Natural killer cell (primary cell): ENCODE measurements at regions not wholly inside any gene's neighbourhood (a gene's known extent, or its start where the extent isn't known, plus 50 kb on each side); places are given as distances from the start of the nearest gene placed in this dataset.
"Not testable (repeated sequence)": the region's sequence is repeated elsewhere in the genome, so short reads cannot be mapped to it uniquely, and the experiment has no call there.

ENCODE experiments used
- ATAC-seq, 3 donors: fragments of 150-1000 bp in 2 of 3; fragments of 200-7000 bp in 1 of 3; cut with Tn5 transposase; 1 replicate in 1 of 3; 2 replicates in 2 of 3; pipeline ENCODE4 v1.10.0; 2021; ENCODE audit warnings: mild to moderate bottlenecking in 2 of 3, moderate library complexity in 2 of 3
- DNase-seq, 2 donors: peaks; one replicate each; pipeline versions ENCODE4 v3.0.0 to v3.0.0-alpha.2; 2013 to 2021; ENCODE audit warnings: mixed read lengths in 1 of 2
- H3K27ac ChIP-seq: one replicate; pipeline ENCODE4 v1.5.1; 2013; ENCODE audit warnings: mild to moderate bottlenecking, low read length
- H3K27me3 ChIP-seq: one replicate; pipeline ENCODE4 v1.6.1; 2013; ENCODE audit warnings: low read length; ENCODE audit not compliant: control insufficient read depth, insufficient read depth
- H3K36me3 ChIP-seq: one replicate; pipeline ENCODE4 v1.6.1; 2013; ENCODE audit warnings: low read length; ENCODE audit not compliant: control insufficient read depth, insufficient read depth
- H3K4me1 ChIP-seq: one replicate; pipeline ENCODE4 v1.6.1; 2013; ENCODE audit warnings: low read length; ENCODE audit not compliant: control insufficient read depth, insufficient read depth
- H3K4me3 ChIP-seq: one replicate; pipeline ENCODE4 v1.5.1; 2013; ENCODE audit warnings: low read length
- H3K9me3 ChIP-seq: one replicate; pipeline ENCODE4 v1.6.1; 2013; ENCODE audit warnings: low read length; ENCODE audit not compliant: control insufficient read depth, insufficient read depth
- H3K27ac Mint-ChIP-seq, 2 donors: one replicate each; pipeline ENCODE4 v1.8.0; 2022; ENCODE audit warnings: mild to moderate bottlenecking in 2 of 2, mixed read lengths in 2 of 2, moderate library complexity in 1 of 2
- H3K27me3 Mint-ChIP-seq, 2 donors: one replicate each; pipeline ENCODE4 v1.8.0; 2022; ENCODE audit warnings: low read depth in 2 of 2, mixed read lengths in 2 of 2
- H3K36me3 Mint-ChIP-seq: one replicate; pipeline ENCODE4 v1.8.0; 2022; ENCODE audit warnings: mixed read lengths
- H3K4me1 Mint-ChIP-seq, 2 donors: one replicate each; pipeline ENCODE4 v1.8.0; 2022; ENCODE audit warnings: mixed read lengths in 2 of 2
- H3K4me3 Mint-ChIP-seq: one replicate; pipeline ENCODE4 v1.8.0; 2022; ENCODE audit warnings: mild to moderate bottlenecking, moderate library complexity, mixed read lengths
- H3K9me3 Mint-ChIP-seq, 2 donors: one replicate each; pipeline ENCODE4 v1.8.0; 2022; ENCODE audit warnings: mixed read lengths in 2 of 2
- WGBS: methylation state at CpG from one replicate; pipeline ENCODE4 v1.1.7; 2013; ENCODE audit warnings: missing lambda C conversion rate; ENCODE audit not compliant: insufficient coverage; 5-methylcytosine and 5-hydroxymethylcytosine counted together
- intact Hi-C: fragments of 100-400 bp; cut with micrococcal nuclease; formaldehyde crosslinking; loops from one replicate; pipeline ENCODE4 v1.14.2; 2022
- TF ChIP-seq, protein P1 (sequence below): fragments of 200-600 bp; IDR thresholded peaks from one replicate; pipeline ENCODE4 v1.8.0; 2022; ENCODE audit warnings: antibody characterized with exemption

GRCh38 chr17:22123536-22124281, 431.4 kb downstream of the KCNJ18 start:
- ATAC-seq, result peak in 1 of 3 donors; percentile 14
- Mint-ChIP-seq H3K9me3 (peaks cover 3 to 4% of the 10 kb centered on the region in 2 donors), H3K27ac (no peak overlapping the region), H3K4me3 (no peak overlapping the region), H3K27me3 (no peaks in the 10 kb centered on the region), H3K4me1 (no peaks in the 10 kb centered on the region), H3K36me3 (peaks cover 9% of the 10 kb centered on the region)
- intact Hi-C loops, result loop anchor here (2.0 kb wide), 1 partner anchor 31 kb away; no protein-coding TSS in a partner anchor
- DNase-seq, result no peak
- Histone ChIP-seq H3K4me3 (no peak overlapping the region), H3K27ac (no peak overlapping the region), H3K9me3 (no peaks in the 10 kb centered on the region), H3K4me1 (no peaks in the 10 kb centered on the region), H3K36me3 (no peaks in the 10 kb centered on the region), H3K27me3 (no peaks in the 10 kb centered on the region)
- 44% methylated on average over 6 of the region's 8 CpGs for WGBS
- TF ChIP-seq, protein P1, sequence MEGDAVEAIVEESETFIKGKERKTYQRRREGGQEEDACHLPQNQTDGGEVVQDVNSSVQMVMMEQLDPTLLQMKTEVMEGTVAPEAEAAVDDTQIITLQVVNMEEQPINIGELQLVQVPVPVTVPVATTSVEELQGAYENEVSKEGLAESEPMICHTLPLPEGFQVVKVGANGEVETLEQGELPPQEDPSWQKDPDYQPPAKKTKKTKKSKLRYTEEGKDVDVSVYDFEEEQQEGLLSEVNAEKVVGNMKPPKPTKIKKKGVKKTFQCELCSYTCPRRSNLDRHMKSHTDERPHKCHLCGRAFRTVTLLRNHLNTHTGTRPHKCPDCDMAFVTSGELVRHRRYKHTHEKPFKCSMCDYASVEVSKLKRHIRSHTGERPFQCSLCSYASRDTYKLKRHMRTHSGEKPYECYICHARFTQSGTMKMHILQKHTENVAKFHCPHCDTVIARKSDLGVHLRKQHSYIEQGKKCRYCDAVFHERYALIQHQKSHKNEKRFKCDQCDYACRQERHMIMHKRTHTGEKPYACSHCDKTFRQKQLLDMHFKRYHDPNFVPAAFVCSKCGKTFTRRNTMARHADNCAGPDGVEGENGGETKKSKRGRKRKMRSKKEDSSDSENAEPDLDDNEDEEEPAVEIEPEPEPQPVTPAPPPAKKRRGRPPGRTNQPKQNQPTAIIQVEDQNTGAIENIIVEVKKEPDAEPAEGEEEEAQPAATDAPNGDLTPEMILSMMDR, result no peak

GRCh38 chr17:22128171-22128570, 435.8 kb downstream of the KCNJ18 start:
- Histone ChIP-seq H3K4me1 (no peaks in the 10 kb centered on the region), H3K27me3 (no peaks in the 10 kb centered on the region), H3K36me3 (no peaks in the 10 kb centered on the region), H3K4me3 (no peak overlapping the region), H3K27ac (no peak overlapping the region), H3K9me3 (peaks cover 11% of the 10 kb centered on the region)
- H3K36me3 Mint-ChIP-seq, result peaks cover 29% of the 10 kb centered on the region
- H3K9me3 Mint-ChIP-seq, result peaks cover 6 to 11% of the 10 kb centered on the region in 2 donors
- DNase-seq (no peak), ATAC-seq (no peak)
- TF ChIP-seq, protein P1, result no peak
- no peak overlapping the region for H3K27ac Mint-ChIP-seq
- H3K27me3 Mint-ChIP-seq, result no peaks in the 10 kb centered on the region
- H3K4me1 Mint-ChIP-seq, result no peaks in the 10 kb centered on the region
- H3K4me3 Mint-ChIP-seq, result no peak overlapping the region
- intact Hi-C loops, result no loop called here
- no CpG with 5 or more reads among the region's 1 CpG for WGBS

- Histone ChIP-seq H3K27me3 (no peaks in the 10 kb centered on the region), H3K9me3 (peaks cover 11% of the 10 kb centered on the region), H3K27ac (no peak overlapping the region), H3K36me3 (no peaks in the 10 kb centered on the region), H3K4me1 (no peaks in the 10 kb centered on the region), H3K4me3 (no peak overlapping the region)
- TF ChIP-seq, protein P1, result no peak
- H3K27ac Mint-ChIP-seq, result no peak overlapping the region
- peaks cover 29% of the 10 kb centered on the region for H3K36me3 Mint-ChIP-seq
- no peaks in the 10 kb centered on the region for H3K4me1 Mint-ChIP-seq
- WGBS, result 96% methylated on average over 1 of the region's 1 CpG
- intact Hi-C loops, result no loop called here
- no peaks in the 10 kb centered on the region for H3K27me3 Mint-ChIP-seq
- no peak overlapping the region for H3K4me3 Mint-ChIP-seq
- no peak for ATAC-seq
- H3K9me3 Mint-ChIP-seq, result peaks cover 6 to 11% of the 10 kb centered on the region in 2 donors
- DNase-seq, result no peak
Measured at GRCh38 chr17:22128723-22129122, 436.4 kb downstream of the KCNJ18 start.

DNA sequence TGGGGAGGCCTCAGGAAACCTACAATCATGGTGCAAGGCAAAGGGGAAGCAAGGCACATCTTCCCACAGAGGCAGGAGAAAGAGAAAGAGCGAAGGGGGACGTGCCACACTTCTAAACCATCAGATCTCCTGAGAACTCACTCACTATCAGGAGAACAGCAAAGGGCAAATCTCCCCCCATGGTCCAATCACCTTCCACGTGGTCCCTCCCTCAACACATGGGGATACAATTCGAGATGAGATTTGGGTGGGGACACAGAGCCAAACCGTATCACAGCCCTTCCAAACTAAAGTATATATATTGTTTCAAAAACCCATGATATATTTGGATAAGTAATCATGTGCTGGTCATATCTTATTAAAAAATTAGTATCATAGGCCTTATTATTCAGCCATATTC, 437.6 kb downstream of the KCNJ18 start:
- peaks cover 6 to 11% of the 10 kb centered on the region in 2 donors for H3K9me3 Mint-ChIP-seq
- intact Hi-C loops, H3K27me3 Mint-ChIP-seq, H3K4me3 ChIP-seq, H3K4me3 Mint-ChIP-seq, H3K4me1 Mint-ChIP-seq, H3K27me3 ChIP-seq, H3K27ac ChIP-seq, H3K4me1 ChIP-seq, H3K27ac Mint-ChIP-seq, H3K36me3 ChIP-seq, ATAC-seq, DNase-seq: not testable (repeated sequence)
- WGBS, result 67% methylated on average over 2 of the region's 5 CpGs
- H3K36me3 Mint-ChIP-seq, result peaks cover 29% of the 10 kb centered on the region
- H3K9me3 ChIP-seq, result peaks cover 11% of the 10 kb centered on the region
